Inferior parietal cortex (tissue), 1 donor: ENCODE measurements at regions not wholly inside any gene's neighbourhood (a gene's known extent, or its start where the extent isn't known, plus 50 kb on each side); places are given as distances from the start of the nearest gene placed in this dataset.
"Not testable (repeated sequence)": the region's sequence is repeated elsewhere in the genome, so short reads cannot be mapped to it uniquely, and the experiment has no call there.

Source experiments
- DNase-seq: peaks from one replicate; pipeline ENCODE4 v3.0.0-alpha.2; 2016; ENCODE audit errors: extremely low spot score

GRCh38 chr11:122022646-122023045, 93.4 kb downstream of the BLID start:
- DNase-seq: no peak

- DNase-seq: no peak
Observed at GRCh38 chr11:122020902-122021301, 95.1 kb downstream of the BLID start.

- no peak for DNase-seq
Observed at GRCh38 chr11:122019908-122020694, 95.9 kb downstream of the BLID start.

GRCh38 chr11:122007601-122008071, 108.4 kb downstream of the BLID start:
- peak; percentile 62 for DNase-seq

- DNase-seq: no peak
Observed at GRCh38 chr11:122004446-122004845, 111.6 kb downstream of the BLID start.

- no peak for DNase-seq
Observed at GRCh38 chr11:122002926-122003325, 113.1 kb downstream of the BLID start.

- no peak for DNase-seq
Observed at GRCh38 chr11:122002047-122002446, 114.0 kb downstream of the BLID start.

- no peak for DNase-seq
Observed at GRCh38 chr11:121999651-122000050, 116.4 kb downstream of the BLID start.

- DNase-seq: no peak
Observed at GRCh38 chr11:121996574-121996973, 119.4 kb downstream of the BLID start.

GRCh38 chr11:121983901-121984300, 132.1 kb downstream of the BLID start:
- DNase-seq: no peak

GRCh38 chr11:121977914-121978313, 138.1 kb downstream of the BLID start:
- DNase-seq: not testable (repeated sequence)

- no peak for DNase-seq
Observed at GRCh38 chr11:121968638-121969037, 147.4 kb downstream of the BLID start.

GRCh38 chr11:121967131-121967704, 148.8 kb downstream of the BLID start:
- peak; percentile 35 for DNase-seq

- no peak for DNase-seq
Observed at GRCh38 chr11:121965330-121965729, 150.7 kb downstream of the BLID start.

GRCh38 chr11:121964591-121964990, 151.4 kb downstream of the BLID start:
- DNase-seq: no peak

GRCh38 chr11:121963846-121964245, 152.2 kb downstream of the BLID start:
- DNase-seq: not testable (repeated sequence)

GRCh38 chr11:121961321-121961801, 154.7 kb downstream of the BLID start:
- no peak for DNase-seq

- no peak for DNase-seq
Observed at GRCh38 chr11:121958971-121959325, 157.1 kb downstream of the BLID start.

GRCh38 chr11:121958323-121958970, 157.6 kb downstream of the BLID start:
- no peak for DNase-seq

- DNase-seq: no peak
Observed at GRCh38 chr11:121953122-121953521, 162.9 kb downstream of the BLID start.

- DNase-seq: no peak
Observed at GRCh38 chr11:121950160-121950559, 165.9 kb downstream of the BLID start.

- DNase-seq: no peak
Observed at GRCh38 chr11:121946514-121946913, 169.5 kb downstream of the BLID start.
